SK-N-SH (cell line): ENCODE measurements at regions not wholly inside any gene's neighbourhood (a gene's known extent, or its start where the extent isn't known, plus 50 kb on each side); places are given as distances from the start of the nearest gene placed in this dataset.

Experiments used
- CTCF ChIA-PET: fragments of 300-600, 350-600 bp; formaldehyde crosslinking; extraction: SDS; loops from one replicate; lab custom pipeline; 2021; lab: Yijun Ruan, JAX
- POLR2A ChIA-PET: fragments of 350-600 bp; sonication (Branson Sonifier 250); formaldehyde crosslinking; extraction: SDS; loops from one replicate; lab custom pipeline; 2020; ENCODE audit warnings: antibody characterized with exemption, inconsistent platforms; lab: Yijun Ruan, JAX
- DNase-seq: peaks from one replicate; pipeline ENCODE4 v3.0.0; 2012
- H2AFZ ChIP-seq: fragments of 200-600 bp; sonication (generic); 2 replicates; pipeline ENCODE4 v1.8.1; 2016; ENCODE audit warnings: antibody characterized with exemption, mild to moderate bottlenecking, low read depth
- H3F3A ChIP-seq: fragments of 200-600 bp; sonication (generic); replicated peaks from 2 replicates; pipeline ENCODE3; 2016; ENCODE audit warnings: antibody characterized with exemption, mild to moderate bottlenecking; ENCODE audit not compliant: insufficient read depth
- H3K27ac ChIP-seq, 2 experiments: fragments of 200-500 bp in 1 of 2; fragments of 200-600 bp in 1 of 2; sonication (Bioruptor generic) in 1 of 2; sonication (generic), shearing (Covaris generic) in 1 of 2; 2 replicates each; pipeline versions ENCODE4 v1.5.1 to v1.6.1; 2014 to 2016; ENCODE audit warnings: low read depth in 2 of 2, inconsistent platforms in 1 of 2, low read length in 1 of 2, mild to moderate bottlenecking in 1 of 2, mixed read lengths in 1 of 2
- H3K27me3 ChIP-seq: fragments of 200-600 bp; sonication (generic), shearing (Covaris generic); 2 replicates; pipeline ENCODE4 v1.6.1; 2016; ENCODE audit warnings: mixed run types; ENCODE audit not compliant: insufficient read depth
- H3K36me3 ChIP-seq, 2 experiments: fragments of 200-500 bp in 1 of 2; fragments of 200-600 bp in 1 of 2; sonication (Bioruptor generic) in 1 of 2; sonication (generic) in 1 of 2; replicated peaks in 1 of 2; 2 replicates each; pipeline versions ENCODE3 to v1.5.1; 2014 to 2016; ENCODE audit warnings: low read length in 1 of 2, mild to moderate bottlenecking in 1 of 2; ENCODE audit not compliant: insufficient read depth in 2 of 2, control insufficient read depth in 1 of 2
- H3K4me1 ChIP-seq, 2 experiments: fragments of 200-500 bp in 1 of 2; fragments of 200-600 bp in 1 of 2; sonication (Bioruptor generic) in 1 of 2; sonication (generic), shearing (Covaris generic) in 1 of 2; 2 replicates each; pipeline versions ENCODE4 v1.5.1 to v1.6.1; 2014 to 2016; ENCODE audit warnings: low read depth in 1 of 2, low read length in 1 of 2, mixed run types in 1 of 2; ENCODE audit not compliant: insufficient read depth in 2 of 2, control insufficient read depth in 1 of 2
- H3K4me2 ChIP-seq: fragments of 200-600 bp; sonication (generic), shearing (Covaris generic); 2 replicates; pipeline ENCODE4 v1.6.1; 2017; ENCODE audit warnings: mixed run types
- H3K4me3 ChIP-seq, 2 experiments: fragments of 200-500 bp in 1 of 2; fragments of 200-600 bp in 1 of 2; sonication (Bioruptor generic) in 1 of 2; sonication (generic), shearing (Covaris generic) in 1 of 2; 2 replicates each; pipeline versions ENCODE4 v1.5.1 to v1.8.1; 2014 to 2016; ENCODE audit warnings: low read depth in 2 of 2, inconsistent platforms in 1 of 2, low read length in 1 of 2, mild to moderate bottlenecking in 1 of 2, mixed read lengths in 1 of 2, moderate library complexity in 1 of 2
- H3K79me2 ChIP-seq: fragments of 200-600 bp; sonication (generic); 2 replicates; pipeline ENCODE4 v1.8.1; 2017; ENCODE audit warnings: mild to moderate bottlenecking; ENCODE audit not compliant: insufficient read depth
- H3K9ac ChIP-seq: fragments of 200-600 bp; sonication (generic); 2 replicates; pipeline ENCODE4 v1.6.1; 2017; ENCODE audit warnings: mixed run types
- H3K9me2 ChIP-seq: fragments of 200-600 bp; sonication (generic); 2 replicates; pipeline ENCODE4 v1.6.1; 2017; ENCODE audit warnings: mixed run types
- H3K9me3 ChIP-seq: fragments of 200-600 bp; sonication (generic); 2 replicates; pipeline ENCODE4 v1.6.1; 2017; ENCODE audit warnings: mixed run types, mild to moderate bottlenecking, moderate library complexity
- H4K20me1 ChIP-seq: fragments of 200-600 bp; sonication (generic); 2 replicates; pipeline ENCODE4 v1.6.1; 2017; ENCODE audit warnings: mild to moderate bottlenecking, mixed run types; ENCODE audit not compliant: insufficient read depth
- ELF1 ChIP-seq: IDR thresholded peaks from 2 replicates; pipeline ENCODE4 v1.4.0; 2012
- EP300 ChIP-seq, 2 experiments: IDR thresholded peaks; 2 replicates each; pipeline versions ENCODE4 v1.4.0 to v1.6.1; 2012; ENCODE audit warnings: borderline replicate concordance in 1 of 2, low read depth in 1 of 2, low read length in 1 of 2
- FOSL2 ChIP-seq: IDR thresholded peaks from 2 replicates; pipeline ENCODE4 v1.4.0; 2012; ENCODE audit warnings: low read depth, mild to moderate bottlenecking, moderate library complexity, borderline replicate concordance
- GATA2 ChIP-seq: sonication (generic); formaldehyde crosslinking; IDR thresholded peaks from 2 replicates; pipeline ENCODE4 v1.5.0; 2020; ENCODE audit warnings: mild to moderate bottlenecking, missing genetic modification reagents
- MXI1 ChIP-seq: IDR thresholded peaks from 2 replicates; pipeline ENCODE4 v1.6.1; 2012; ENCODE audit warnings: mild to moderate bottlenecking, low read depth, low read length, improper control_type of control experiment
- NRF1 ChIP-seq: IDR thresholded peaks from 2 replicates; pipeline ENCODE4 v1.6.1; 2012; ENCODE audit warnings: low read depth, mild to moderate bottlenecking, low read length
- RCOR1 ChIP-seq: fragments of 150-350 bp; IDR thresholded peaks from 2 replicates; pipeline ENCODE4 v1.6.1; 2017; ENCODE audit warnings: antibody characterized with exemption, low read length
- RXRA ChIP-seq: IDR thresholded peaks from 2 replicates; pipeline ENCODE4 v1.4.0; 2012; ENCODE audit warnings: low read depth, mild to moderate bottlenecking, borderline replicate concordance
- TAF1 ChIP-seq: IDR thresholded peaks from 2 replicates; pipeline ENCODE4 v1.6.1; 2012; ENCODE audit warnings: low read depth, mild to moderate bottlenecking, low read length, moderate library complexity, borderline replicate concordance
- TEAD4 ChIP-seq: IDR thresholded peaks from 2 replicates; pipeline ENCODE4 v1.4.0; 2012; ENCODE audit warnings: mild to moderate bottlenecking, borderline replicate concordance; ENCODE audit not compliant: insufficient read depth
- YY1 ChIP-seq: IDR thresholded peaks from 2 replicates; pipeline ENCODE4 v1.4.0; 2012; ENCODE audit warnings: low read depth, mild to moderate bottlenecking
- WGBS: methylation state at CpG from one replicate; pipeline ENCODE4 v1.1.6; 2017; ENCODE audit warnings: low lambda C conversion rate; 5-methylcytosine and 5-hydroxymethylcytosine counted together
- TF ChIP-seq, protein P1 (sequence below): IDR thresholded peaks from 2 replicates; pipeline ENCODE4 v1.4.0; 2012; ENCODE audit warnings: low read depth
- TF ChIP-seq, protein P2 (sequence below): fragments of 200-600 bp; sonication (generic); IDR thresholded peaks from 2 replicates; pipeline ENCODE4 v1.6.1; 2017; ENCODE audit warnings: antibody characterized with exemption, mild to moderate bottlenecking, moderate library complexity
- TF ChIP-seq, protein P3 (sequence below): fragments of 150-350 bp; IDR thresholded peaks from 2 replicates; pipeline ENCODE4 v1.6.1; 2017; ENCODE audit warnings: antibody characterized with exemption, low read length, low read depth, borderline replicate concordance

DNA sequence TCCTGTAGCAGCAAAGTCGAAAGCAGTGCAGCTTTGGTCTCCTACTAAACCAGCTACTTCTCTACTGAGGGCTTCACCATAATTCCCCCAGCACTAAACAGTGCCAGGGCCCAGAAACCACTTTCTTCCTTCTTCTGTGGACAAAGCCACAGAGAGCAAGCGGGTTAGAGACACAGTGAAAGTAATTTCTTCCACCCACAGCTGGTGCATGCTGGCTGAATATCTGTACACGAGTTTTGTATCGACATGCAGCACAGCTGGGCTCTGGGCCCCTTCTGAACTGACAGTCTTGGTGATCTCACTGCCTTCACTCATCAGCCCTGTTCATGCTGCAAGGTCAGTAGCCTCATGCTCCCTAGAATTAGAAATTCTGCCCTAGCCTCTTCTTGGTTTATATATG is 74.0 kb upstream of the SULT1C3 start (continued):
- TF ChIP-seq, protein P1, sequence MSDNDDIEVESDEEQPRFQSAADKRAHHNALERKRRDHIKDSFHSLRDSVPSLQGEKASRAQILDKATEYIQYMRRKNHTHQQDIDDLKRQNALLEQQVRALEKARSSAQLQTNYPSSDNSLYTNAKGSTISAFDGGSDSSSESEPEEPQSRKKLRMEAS, result no peak
- no peak for TF ChIP-seq ELF1

DNA sequence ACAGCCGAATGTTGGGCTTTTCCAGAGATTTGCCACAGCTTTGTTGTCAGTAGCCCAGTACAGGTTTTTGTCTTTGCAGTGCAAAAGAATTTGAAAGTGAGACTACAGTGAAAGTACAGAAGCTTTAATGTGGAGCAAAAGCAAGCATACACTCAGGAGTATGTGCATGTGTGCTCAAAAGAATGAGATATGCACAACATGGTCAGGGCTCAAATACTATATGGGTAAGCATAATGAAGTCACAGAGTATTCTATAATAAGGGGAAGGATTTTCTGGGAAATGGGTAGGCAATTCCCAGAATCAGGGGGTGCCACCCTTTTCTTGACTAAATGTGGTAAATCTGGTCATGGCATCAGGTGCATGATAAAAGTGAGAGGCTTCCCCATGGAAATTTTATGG is 72.1 kb upstream of the SULT1C3 start:
- H3K9ac ChIP-seq, result no peak overlapping the region
- peaks cover 4% of the 10 kb centered on the region for H3F3A ChIP-seq
- H2AFZ ChIP-seq, result no peak overlapping the region
- no peaks in the 10 kb centered on the region for H4K20me1 ChIP-seq
- H3K4me3 ChIP-seq, result no peak overlapping the region
- no peak for DNase-seq
- H3K79me2 ChIP-seq, result no peaks in the 10 kb centered on the region
- 36% methylated on average over 1 of the region's 1 CpG for WGBS
- no peaks in the 10 kb centered on the region for H3K9me2 ChIP-seq
- no peaks in the 10 kb centered on the region for H3K4me1 ChIP-seq
- H3K27me3 ChIP-seq, result no peaks in the 10 kb centered on the region
- H3K4me2 ChIP-seq, result no peak overlapping the region
- CTCF ChIA-PET, result interaction anchor here (1.0 to 2.1 kb wide), 2 partner anchors 15 to 231 kb away, joined by 3 to 8 read pairs; no protein-coding TSS in a partner anchor
- no peak for TF ChIP-seq RXRA
- no peak for TF ChIP-seq FOSL2
- TF ChIP-seq EP300 (IDR thresholded peaks at IDR 0.05; ENCODE audit: borderline replicate concordance in 1 of 2, low read depth in 1 of 2, low read length in 1 of 2), result no peak
- TF ChIP-seq, protein P2, sequence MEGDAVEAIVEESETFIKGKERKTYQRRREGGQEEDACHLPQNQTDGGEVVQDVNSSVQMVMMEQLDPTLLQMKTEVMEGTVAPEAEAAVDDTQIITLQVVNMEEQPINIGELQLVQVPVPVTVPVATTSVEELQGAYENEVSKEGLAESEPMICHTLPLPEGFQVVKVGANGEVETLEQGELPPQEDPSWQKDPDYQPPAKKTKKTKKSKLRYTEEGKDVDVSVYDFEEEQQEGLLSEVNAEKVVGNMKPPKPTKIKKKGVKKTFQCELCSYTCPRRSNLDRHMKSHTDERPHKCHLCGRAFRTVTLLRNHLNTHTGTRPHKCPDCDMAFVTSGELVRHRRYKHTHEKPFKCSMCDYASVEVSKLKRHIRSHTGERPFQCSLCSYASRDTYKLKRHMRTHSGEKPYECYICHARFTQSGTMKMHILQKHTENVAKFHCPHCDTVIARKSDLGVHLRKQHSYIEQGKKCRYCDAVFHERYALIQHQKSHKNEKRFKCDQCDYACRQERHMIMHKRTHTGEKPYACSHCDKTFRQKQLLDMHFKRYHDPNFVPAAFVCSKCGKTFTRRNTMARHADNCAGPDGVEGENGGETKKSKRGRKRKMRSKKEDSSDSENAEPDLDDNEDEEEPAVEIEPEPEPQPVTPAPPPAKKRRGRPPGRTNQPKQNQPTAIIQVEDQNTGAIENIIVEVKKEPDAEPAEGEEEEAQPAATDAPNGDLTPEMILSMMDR, result no peak
- TF ChIP-seq, protein P1, result no peak
- TF ChIP-seq, protein P3, sequence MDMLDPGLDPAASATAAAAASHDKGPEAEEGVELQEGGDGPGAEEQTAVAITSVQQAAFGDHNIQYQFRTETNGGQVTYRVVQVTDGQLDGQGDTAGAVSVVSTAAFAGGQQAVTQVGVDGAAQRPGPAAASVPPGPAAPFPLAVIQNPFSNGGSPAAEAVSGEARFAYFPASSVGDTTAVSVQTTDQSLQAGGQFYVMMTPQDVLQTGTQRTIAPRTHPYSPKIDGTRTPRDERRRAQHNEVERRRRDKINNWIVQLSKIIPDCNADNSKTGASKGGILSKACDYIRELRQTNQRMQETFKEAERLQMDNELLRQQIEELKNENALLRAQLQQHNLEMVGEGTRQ, result no peak
- no peak for TF ChIP-seq MXI1
- no peak for TF ChIP-seq GATA2 (CRISPR knock-in tag)
- TF ChIP-seq TAF1, result no peak
- TF ChIP-seq NRF1, result no peak
- TF ChIP-seq TEAD4, result no peak
- TF ChIP-seq RCOR1, result no peak
- no peak for TF ChIP-seq YY1
- TF ChIP-seq, all 33 proteins: peak for 0
- H3K9me3 ChIP-seq, result no peaks in the 10 kb centered on the region
- POLR2A ChIA-PET, result no interaction called here
- no peak overlapping the region for H3K27ac ChIP-seq
- H3K36me3 ChIP-seq, result no peaks in the 10 kb centered on the region
